ENCODE measurements at regions not wholly inside any gene's neighbourhood (a gene's known extent, or its start where the extent isn't known, plus 50 kb on each side); places are given as distances from the start of the nearest gene placed in this dataset.

- TF ChIP-seq, protein P1, sequence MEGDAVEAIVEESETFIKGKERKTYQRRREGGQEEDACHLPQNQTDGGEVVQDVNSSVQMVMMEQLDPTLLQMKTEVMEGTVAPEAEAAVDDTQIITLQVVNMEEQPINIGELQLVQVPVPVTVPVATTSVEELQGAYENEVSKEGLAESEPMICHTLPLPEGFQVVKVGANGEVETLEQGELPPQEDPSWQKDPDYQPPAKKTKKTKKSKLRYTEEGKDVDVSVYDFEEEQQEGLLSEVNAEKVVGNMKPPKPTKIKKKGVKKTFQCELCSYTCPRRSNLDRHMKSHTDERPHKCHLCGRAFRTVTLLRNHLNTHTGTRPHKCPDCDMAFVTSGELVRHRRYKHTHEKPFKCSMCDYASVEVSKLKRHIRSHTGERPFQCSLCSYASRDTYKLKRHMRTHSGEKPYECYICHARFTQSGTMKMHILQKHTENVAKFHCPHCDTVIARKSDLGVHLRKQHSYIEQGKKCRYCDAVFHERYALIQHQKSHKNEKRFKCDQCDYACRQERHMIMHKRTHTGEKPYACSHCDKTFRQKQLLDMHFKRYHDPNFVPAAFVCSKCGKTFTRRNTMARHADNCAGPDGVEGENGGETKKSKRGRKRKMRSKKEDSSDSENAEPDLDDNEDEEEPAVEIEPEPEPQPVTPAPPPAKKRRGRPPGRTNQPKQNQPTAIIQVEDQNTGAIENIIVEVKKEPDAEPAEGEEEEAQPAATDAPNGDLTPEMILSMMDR (IDR thresholded peaks at IDR 0.05; ENCODE audit: borderline replicate concordance, extremely low read depth, low read length, poor library complexity, severe bottlenecking): no peak
- no peak for TF ChIP-seq EZH2 (IDR thresholded peaks at IDR 0.05; ENCODE audit: borderline replicate concordance, low read depth, low read length, severe bottlenecking)
These were observed 224.3 kb downstream of the SPATA31D1 start for GRCh38 chr9:82212885-82213284.
